H1 (cell line): ENCODE measurements at regions not wholly inside any gene's neighbourhood (a gene's known extent, or its start where the extent isn't known, plus 50 kb on each side); places are given as distances from the start of the nearest gene placed in this dataset.

ENCODE experiments used
- CTCF ChIA-PET: fragments of 300-600 bp; sonication (Branson Sonifier 250); formaldehyde crosslinking; loops from one replicate; lab custom pipeline; 2021; ENCODE audit not compliant: partially characterized antibody; lab: Charles Lee
- POLR2A ChIA-PET: fragments of 300-600 bp; sonication (Branson Sonifier 250); formaldehyde crosslinking; loops from one replicate; lab custom pipeline; 2021; ENCODE audit warnings: inconsistent platforms; ENCODE audit not compliant: partially characterized antibody; lab: Charles Lee
- DNase-seq, 2 experiments: peaks; one replicate each; pipeline versions ENCODE4 v3.0.0 to v3.0.0-alpha.2; 2010 to 2022; ENCODE audit warnings: low spot score in 2 of 2, low read depth in 1 of 2, mixed read lengths in 1 of 2
- FAIRE-seq: peaks from 2 replicates; lab custom pipeline; 2011; peaks lifted over from hg19 to GRCh38; lab: Jason Lieb, UNC
- H2AFZ ChIP-seq: 2 replicates; pipeline ENCODE4 v1.8.1; 2012; ENCODE audit warnings: low read length, inconsistent platforms
- H2AK5ac ChIP-seq: 2 replicates; pipeline ENCODE4 v1.6.1; 2013; ENCODE audit warnings: low read depth, low read length
- H2BK120ac ChIP-seq: replicated peaks from 2 replicates; pipeline ENCODE3; 2013; ENCODE audit warnings: low read depth, low read length, inconsistent platforms
- H2BK12ac ChIP-seq: 2 replicates; pipeline ENCODE4 v1.6.1; 2013; ENCODE audit warnings: low read depth, low read length
- H2BK15ac ChIP-seq: 2 replicates; pipeline ENCODE4 v1.6.1; 2013; ENCODE audit warnings: low read length
- H2BK20ac ChIP-seq: 2 replicates; pipeline ENCODE4 v1.6.1; 2013; ENCODE audit warnings: low read length
- H2BK5ac ChIP-seq: 2 replicates; pipeline ENCODE4 v1.6.1; 2013; ENCODE audit warnings: low read depth, low read length
- H3K14ac ChIP-seq: 2 replicates; pipeline ENCODE4 v1.6.1; 2013; ENCODE audit warnings: inconsistent platforms; ENCODE audit not compliant: insufficient read length
- H3K18ac ChIP-seq: 2 replicates; pipeline ENCODE4 v1.6.1; 2013; ENCODE audit warnings: low read length; ENCODE audit errors: extremely low read depth
- H3K23ac ChIP-seq: 2 replicates; pipeline ENCODE4 v1.6.1; 2013; ENCODE audit warnings: inconsistent platforms; ENCODE audit not compliant: insufficient read length
- H3K23me2 ChIP-seq: 2 replicates; pipeline ENCODE4 v1.6.1; 2013; ENCODE audit warnings: low read depth, low read length
- H3K27ac ChIP-seq: 2 replicates; pipeline ENCODE4 v1.6.1; 2011; ENCODE audit warnings: low read depth, low read length, inconsistent platforms
- H3K27me3 ChIP-seq, 4 experiments: replicated peaks in 1 of 4; 1 replicate in 1 of 4; 2 replicates in 3 of 4; pipeline versions ENCODE4 v1.6.1 to v1.8.1; 2011 to 2013; ENCODE audit warnings: low read length in 3 of 4, mild to moderate bottlenecking in 3 of 4, inconsistent platforms in 2 of 4, mixed read lengths in 2 of 4, moderate library complexity in 1 of 4; ENCODE audit not compliant: control insufficient read depth in 3 of 4, insufficient read depth in 3 of 4; ENCODE audit errors: extremely low read depth in 1 of 4
- H3K36me3 ChIP-seq, 4 experiments: 2 replicates each; pipeline versions ENCODE4 v1.6.1 to v1.8.1; 2011 to 2013; ENCODE audit warnings: mild to moderate bottlenecking in 4 of 4, low read length in 3 of 4, moderate library complexity in 2 of 4, control low read depth in 1 of 4, inconsistent platforms in 1 of 4; ENCODE audit not compliant: insufficient read depth in 4 of 4, control insufficient read depth in 2 of 4
- H3K4ac ChIP-seq: replicated peaks from 2 replicates; pipeline ENCODE3; 2013; ENCODE audit warnings: low read length, low read depth, mixed read lengths, inconsistent platforms; ENCODE audit not compliant: insufficient read length
- H3K4me1 ChIP-seq, 4 experiments: replicated peaks in 1 of 4; 1 replicate in 1 of 4; 2 replicates in 3 of 4; pipeline versions ENCODE4 v1.6.1 to v1.8.1; 2011 to 2013; ENCODE audit warnings: low read length in 3 of 4, inconsistent platforms in 2 of 4, mixed read lengths in 1 of 4; ENCODE audit not compliant: insufficient read depth in 4 of 4, control insufficient read depth in 3 of 4
- H3K4me2 ChIP-seq, 2 experiments: 2 replicates each; pipeline versions ENCODE4 v1.6.1 to v1.8.1; 2011 to 2013; ENCODE audit warnings: low read depth in 2 of 2, low read length in 2 of 2, control low read depth in 1 of 2, inconsistent platforms in 1 of 2, mild to moderate bottlenecking in 1 of 2; ENCODE audit not compliant: insufficient read depth in 1 of 2
- H3K4me3 ChIP-seq, 4 experiments: fragments of 200-600, 300-600 bp in 1 of 4; sonication (generic), shearing (Covaris generic), sonication (Bioruptor Twin) in 1 of 4; 2 replicates each; pipeline versions ENCODE4 v1.5.1 to v1.8.1; 2011 to 2016; ENCODE audit warnings: low read length in 4 of 4, low read depth in 3 of 4, control low read depth in 2 of 4, inconsistent platforms in 2 of 4, mild to moderate bottlenecking in 2 of 4, mixed read lengths in 1 of 4, moderate library complexity in 1 of 4; ENCODE audit not compliant: insufficient read depth in 2 of 4; ENCODE audit errors: extremely low read depth in 1 of 4
- H3K56ac ChIP-seq: replicated peaks from 2 replicates; pipeline ENCODE3; 2013; ENCODE audit warnings: low read depth, mild to moderate bottlenecking, mixed read lengths, low read length, inconsistent platforms; ENCODE audit not compliant: insufficient read length
- H3K79me1 ChIP-seq: 2 replicates; pipeline ENCODE4 v1.6.1; 2013; ENCODE audit warnings: low read depth, low read length, control low read depth
- H3K79me2 ChIP-seq, 2 experiments: 2 replicates each; pipeline versions ENCODE4 v1.6.1 to v1.8.1; 2012 to 2013; ENCODE audit warnings: low read length in 2 of 2, mild to moderate bottlenecking in 2 of 2, inconsistent platforms in 1 of 2; ENCODE audit not compliant: insufficient read depth in 2 of 2, control insufficient read depth in 1 of 2
- H3K9ac ChIP-seq, 4 experiments: replicated peaks in 1 of 4; 1 replicate in 1 of 4; 2 replicates in 3 of 4; pipeline versions ENCODE4 v1.6.1 to v1.8.1; 2011 to 2013; ENCODE audit warnings: low read depth in 3 of 4, low read length in 3 of 4, control low read depth in 2 of 4, mild to moderate bottlenecking in 2 of 4, moderate library complexity in 2 of 4, inconsistent platforms in 1 of 4; ENCODE audit errors: extremely low read depth in 1 of 4
- H3K9me3 ChIP-seq, 2 experiments: 2 replicates each; pipeline versions ENCODE4 v1.6.1 to v1.8.1; 2012 to 2013; ENCODE audit warnings: mild to moderate bottlenecking in 2 of 2, moderate library complexity in 2 of 2, control low read depth in 1 of 2, inconsistent platforms in 1 of 2, low read depth in 1 of 2, low read length in 1 of 2, mixed read lengths in 1 of 2; ENCODE audit not compliant: insufficient read depth in 2 of 2
- H4K20me1 ChIP-seq, 2 experiments: replicated peaks in 1 of 2; 2 replicates each; pipeline versions ENCODE3 to v1.8.1; 2011 to 2013; ENCODE audit warnings: inconsistent platforms in 2 of 2, low read length in 2 of 2, mild to moderate bottlenecking in 1 of 2; ENCODE audit not compliant: insufficient read depth in 2 of 2, control insufficient read depth in 1 of 2
- H4K5ac ChIP-seq: 2 replicates; pipeline ENCODE4 v1.6.1; 2013; ENCODE audit warnings: low read length, low read depth, mixed read lengths, inconsistent platforms; ENCODE audit not compliant: insufficient read length
- H4K8ac ChIP-seq: 2 replicates; pipeline ENCODE4 v1.8.0; 2013; ENCODE audit warnings: mild to moderate bottlenecking, moderate library complexity, low read length, inconsistent platforms; ENCODE audit not compliant: insufficient read depth; ENCODE audit errors: extremely low read depth
- H4K91ac ChIP-seq: replicated peaks from 2 replicates; pipeline ENCODE3; 2013; ENCODE audit warnings: low read length, mixed read lengths, inconsistent platforms; ENCODE audit not compliant: insufficient read length
- CTBP2 ChIP-seq: IDR thresholded peaks from 2 replicates; pipeline ENCODE4 v1.7.0; 2011; ENCODE audit warnings: borderline replicate concordance, mild to moderate bottlenecking, moderate library complexity, mixed read lengths, low read length; ENCODE audit not compliant: insufficient read depth, insufficient read length
- JUN ChIP-seq: IDR thresholded peaks from 2 replicates; pipeline ENCODE4 v1.6.1; 2011; ENCODE audit warnings: low read depth, mild to moderate bottlenecking, improper control_type of control experiment, low read length
- RAD21 ChIP-seq, 2 experiments: IDR thresholded peaks in 1 of 2; conservative IDR thresholded peaks in 1 of 2; 2 replicates each; pipeline ENCODE4 v1.6.1; 2011; ENCODE audit warnings: low read depth in 2 of 2, low read length in 2 of 2, improper control_type of control experiment in 1 of 2, inconsistent platforms in 1 of 2, mild to moderate bottlenecking in 1 of 2, moderate library complexity in 1 of 2
- WGBS, 2 experiments: shearing (Covaris generic) in 1 of 2; methylation state at CpG; one replicate each; pipeline versions ENCODE4 v1.1.6 to v1.1.7; 2013 to 2015; ENCODE audit warnings: low lambda C conversion rate in 2 of 2, mixed read lengths in 2 of 2, inconsistent platforms in 1 of 2, low coverage in 1 of 2, missing lambda C conversion rate in 1 of 2; ENCODE audit not compliant: insufficient replicate concordance in 2 of 2, insufficient coverage in 1 of 2, insufficient read length in 1 of 2; ENCODE audit errors: extremely low coverage in 1 of 2, missing lambda C conversion rate in 1 of 2; 5-methylcytosine and 5-hydroxymethylcytosine counted together

- Histone ChIP-seq H2BK5ac (no peak overlapping the region), H4K5ac (no peak overlapping the region), H3K4me1 (no peaks in the 10 kb centered on the region), H2BK20ac (no peak overlapping the region), H2BK120ac (no peak overlapping the region), H2BK12ac (no peak overlapping the region), H3K27me3 (no peaks in the 10 kb centered on the region), H3K4me3 (no peak overlapping the region), H2AK5ac (no peak overlapping the region), H3K79me1 (no peaks in the 10 kb centered on the region), H3K14ac (no peak overlapping the region), H4K20me1 (no peaks in the 10 kb centered on the region), H3K18ac (no peak overlapping the region), H3K9ac (no peak overlapping the region), H3K23me2 (no peaks in the 10 kb centered on the region), H4K91ac (no peak overlapping the region), H3K9me3 (no peaks in the 10 kb centered on the region), H3K36me3 (no peaks in the 10 kb centered on the region), H3K79me2 (no peaks in the 10 kb centered on the region), H3K4ac (no peak overlapping the region), H3K56ac (no peak overlapping the region), H3K4me2 (no peak overlapping the region), H2AFZ (no peak overlapping the region), H3K27ac (no peak overlapping the region), H3K23ac (no peak overlapping the region), H4K8ac (no peak overlapping the region), H2BK15ac (no peak overlapping the region)
- no peak for DNase-seq
- CTCF ChIA-PET = no interaction called here
- FAIRE-seq = no peak
- WGBS, 2 experiments = 95% methylated on average over 12 of the region's 27 CpGs; no CpG with 5 or more reads in 1 of the 2 experiments
- POLR2A ChIA-PET = no interaction called here
- no peak for TF ChIP-seq JUN
- no peak for TF ChIP-seq CTBP2
- no peak for TF ChIP-seq RAD21 (IDR thresholded peaks at IDR 0.05 in 1 of 2, conservative IDR thresholded peaks at IDR 0.05 in 1 of 2; ENCODE audit: low read depth in 2 of 2, low read length in 2 of 2)
Observed at GRCh38 chrX:121853762-121854613, 806.6 kb downstream of the GLUD2 start.
